GM19324 (cell line): ENCODE measurements at regions not wholly inside any gene's neighbourhood (a gene's known extent, or its start where the extent isn't known, plus 50 kb on each side); places are given as distances from the start of the nearest gene placed in this dataset.

Source experiments
- ATAC-seq: cut with Tn5 transposase; IDR thresholded peaks from one replicate; pipeline ENCODE4 v1.9.1; 2021; ENCODE audit warnings: mild to moderate bottlenecking, moderate library complexity; ENCODE audit not compliant: unreplicated experiment, low FRiP score

GRCh38 chrX:721354-721753, 90.8 kb downstream of the SHOX start:
- ATAC-seq, result no peak

- ATAC-seq, result no peak
Measured at GRCh38 chrX:720825-721224, 90.2 kb downstream of the SHOX start.

GRCh38 chrX:720250-720649, 89.7 kb downstream of the SHOX start:
- no peak for ATAC-seq

- no peak for ATAC-seq
Measured at GRCh38 chrX:716136-716535, 85.5 kb downstream of the SHOX start.

GRCh38 chrX:714131-714530, 83.5 kb downstream of the SHOX start:
- ATAC-seq, result no peak
